ENCODE measurements at regions not wholly inside any gene's neighbourhood (a gene's known extent, or its start where the extent isn't known, plus 50 kb on each side); places are given as distances from the start of the nearest gene placed in this dataset.

- Histone ChIP-seq H3K27me3 (ENCODE audit: control insufficient read depth, insufficient read depth, low read length) (no peaks in the 10 kb centered on the region), H3K36me3 (ENCODE audit: control insufficient read depth, insufficient read depth, low read length) (no peaks in the 10 kb centered on the region), H3K27ac (ENCODE audit: low read length) (no peak overlapping the region), H3K9me3 (ENCODE audit: control insufficient read depth, insufficient read depth, low read depth, low read length) (no peaks in the 10 kb centered on the region), H3K4me1 (ENCODE audit: control insufficient read depth, insufficient read depth, low read length) (no peaks in the 10 kb centered on the region), H3K4me3 (ENCODE audit: low read depth in 2 of 2, low read length in 2 of 2) (no peak overlapping the region)
- no TSS peak for BruUV-seq (replicated peaks)
- CTCF ChIA-PET, result no interaction called here
- in situ Hi-C loops (cut with HindIII; ENCODE audit: low pct_unique_long_range_greater_than_20kb, low sequenced_read_pairs) (no loop called here), intact Hi-C loops (cut with micrococcal nuclease; ENCODE audit: unreplicated experiment) (no loop called here)
- DNase-seq (ENCODE audit: low read depth, low spot score) (no peak), ATAC-seq (no peak)
- TF ChIP-seq REST (IDR thresholded peaks at IDR 0.05; ENCODE audit: insufficient read depth in 1 of 2, low read depth in 2 of 2, low read length in 1 of 2) (no peak), SIN3A (IDR thresholded peaks at IDR 0.05; ENCODE audit: borderline replicate concordance, insufficient read depth, low read depth, low read length) (no peak), POLR2AphosphoS5 (IDR thresholded peaks at IDR 0.05; ENCODE audit: low read depth, low read length) (no peak), CTCF (IDR thresholded peaks at IDR 0.05) (no peak), TCF7L2 (IDR thresholded peaks at IDR 0.05; ENCODE audit: low read depth, low read length) (no peak)
- POLR2A ChIA-PET, result no interaction called here
These were observed 126.7 kb upstream of the SPATA16 start for GRCh38 chr3:173267716-173268115.

GRCh38 chr3:173266441-173266840 is 125.4 kb upstream of the SPATA16 start:
- in situ Hi-C loops (cut with HindIII; ENCODE audit: low pct_unique_long_range_greater_than_20kb, low sequenced_read_pairs), result no loop called here

More at GRCh38 chr3:173266441-173266840, 125.4 kb upstream of the SPATA16 start:
- H3K4me1 ChIP-seq (ENCODE audit: control insufficient read depth, insufficient read depth, low read length), result no peaks in the 10 kb centered on the region
- H3K36me3 ChIP-seq (ENCODE audit: control insufficient read depth, insufficient read depth, low read length), result no peaks in the 10 kb centered on the region
- no peaks in the 10 kb centered on the region for H3K9me3 ChIP-seq (ENCODE audit: control insufficient read depth, insufficient read depth, low read depth, low read length)
- no peak overlapping the region for H3K27ac ChIP-seq (ENCODE audit: low read length)
- POLR2A ChIA-PET, result no interaction called here
- no peak overlapping the region for H3K4me3 ChIP-seq (ENCODE audit: low read depth in 2 of 2, low read length in 2 of 2)
- H3K27me3 ChIP-seq (ENCODE audit: control insufficient read depth, insufficient read depth, low read length), result no peaks in the 10 kb centered on the region
- TF ChIP-seq SIN3A (IDR thresholded peaks at IDR 0.05; ENCODE audit: borderline replicate concordance, insufficient read depth, low read depth, low read length) (no peak), REST (IDR thresholded peaks at IDR 0.05; ENCODE audit: insufficient read depth in 1 of 2, low read depth in 2 of 2, low read length in 1 of 2) (no peak), CTCF (IDR thresholded peaks at IDR 0.05) (no peak), POLR2AphosphoS5 (IDR thresholded peaks at IDR 0.05; ENCODE audit: low read depth, low read length) (no peak), TCF7L2 (IDR thresholded peaks at IDR 0.05; ENCODE audit: low read depth, low read length) (no peak)
- no TSS peak for BruUV-seq (replicated peaks)
- ATAC-seq (no peak), DNase-seq (ENCODE audit: low read depth, low spot score) (no peak)
- intact Hi-C loops (cut with micrococcal nuclease; ENCODE audit: unreplicated experiment), result no loop called here
- CTCF ChIA-PET, result no interaction called here

Measured in Panc1 (cell line).